Stimulated activated CD8-positive, alpha-beta memory T cell treated with anti-CD3 and anti-CD28 coated beads, Interleukin-12 subunit alpha, Interleukin-12 subunit beta, amount 100 ng/mL, for 4 hours (primary cell): ENCODE measurements at regions not wholly inside any gene's neighbourhood (a gene's known extent, or its start where the extent isn't known, plus 50 kb on each side); places are given as distances from the start of the nearest gene placed in this dataset.

Source experiments
- DNase-seq: peaks from one replicate; pipeline ENCODE4 v3.0.0-alpha.2; 2020; ENCODE audit warnings: low read depth

- no peak for DNase-seq
Observed at GRCh38 chr2:128450211-128451024, 131.8 kb upstream of the HS6ST1 start.

- DNase-seq: no peak
Observed at GRCh38 chr2:128451084-128452023, 132.7 kb upstream of the HS6ST1 start.

- no peak for DNase-seq
Observed at GRCh38 chr2:128452024-128452411, 133.3 kb upstream of the HS6ST1 start.

GRCh38 chr2:128452536-128453530 is 134.2 kb upstream of the HS6ST1 start:
- DNase-seq: no peak

- DNase-seq: no peak
Observed at GRCh38 chr2:128454980-128455720, 136.5 kb upstream of the HS6ST1 start.

GRCh38 chr2:128455721-128456050 is 137.0 kb upstream of the HS6ST1 start:
- DNase-seq: no peak

- no peak for DNase-seq
Observed at GRCh38 chr2:128456281-128456680, 137.6 kb upstream of the HS6ST1 start.

GRCh38 chr2:128457006-128457604 is 138.4 kb upstream of the HS6ST1 start:
- no peak for DNase-seq

GRCh38 chr2:128457716-128458115 is 139.0 kb upstream of the HS6ST1 start:
- no peak for DNase-seq

- no peak for DNase-seq
Observed at GRCh38 chr2:128458505-128458904, 139.8 kb upstream of the HS6ST1 start.

- DNase-seq: no peak
Observed at GRCh38 chr2:128464456-128464855, 145.8 kb upstream of the HS6ST1 start.

- no peak for DNase-seq
Observed at GRCh38 chr2:128465246-128466170, 146.8 kb upstream of the HS6ST1 start.

- DNase-seq: no peak
Observed at GRCh38 chr2:128466376-128466775, 147.7 kb upstream of the HS6ST1 start.

- DNase-seq: no peak
Observed at GRCh38 chr2:128466776-128467175, 148.1 kb upstream of the HS6ST1 start.

GRCh38 chr2:128467321-128467969 is 148.8 kb upstream of the HS6ST1 start:
- DNase-seq: no peak

- DNase-seq: no peak
Observed at GRCh38 chr2:128468186-128468920, 149.7 kb upstream of the HS6ST1 start.

GRCh38 chr2:128469203-128469602 is 150.5 kb upstream of the HS6ST1 start:
- DNase-seq: no peak

- no peak for DNase-seq
Observed at GRCh38 chr2:128469875-128470274, 151.2 kb upstream of the HS6ST1 start.
